AG09309 (cell line): ENCODE measurements at regions not wholly inside any gene's neighbourhood (a gene's known extent, or its start where the extent isn't known, plus 50 kb on each side); places are given as distances from the start of the nearest gene placed in this dataset.
"Not testable (repeated sequence)": the region's sequence is repeated elsewhere in the genome, so short reads cannot be mapped to it uniquely, and the experiment has no call there.

Source experiments
- DNase-seq: peaks from one replicate; pipeline ENCODE4 v3.0.0-alpha.2; 2010; ENCODE audit warnings: low read depth
- H3K4me3 ChIP-seq: 2 replicates; pipeline ENCODE4 v1.5.1; 2011; ENCODE audit warnings: mild to moderate bottlenecking, low read depth, low read length, moderate library complexity; ENCODE audit not compliant: control insufficient read depth
- CTCF ChIP-seq: IDR thresholded peaks from 2 replicates; pipeline ENCODE4 v1.5.1; 2011; ENCODE audit warnings: mild to moderate bottlenecking, low read depth, low read length, inconsistent platforms; ENCODE audit not compliant: insufficient read depth, control insufficient read depth; ENCODE audit errors: missing control alignments

- no peak for TF ChIP-seq CTCF
- no peak for DNase-seq
- no peak overlapping the region for H3K4me3 ChIP-seq
Observed at GRCh38 chr6:131336596-131336995, 201.3 kb downstream of the AKAP7 start.

GRCh38 chr6:131346896-131347295, 211.6 kb downstream of the AKAP7 start:
- DNase-seq, H3K4me3 ChIP-seq: not testable (repeated sequence)

GRCh38 chr6:131348572-131348971, 213.3 kb downstream of the AKAP7 start:
- no peak overlapping the region for H3K4me3 ChIP-seq
- no peak for DNase-seq
- TF ChIP-seq CTCF = no peak

- no peak overlapping the region for H3K4me3 ChIP-seq
- no peak for DNase-seq
- no peak for TF ChIP-seq CTCF
Observed at GRCh38 chr6:131349199-131349598, 213.9 kb downstream of the AKAP7 start.

- DNase-seq = no peak
- no peak overlapping the region for H3K4me3 ChIP-seq
- no peak for TF ChIP-seq CTCF
Observed at GRCh38 chr6:131353106-131353505, 217.8 kb downstream of the AKAP7 start.

GRCh38 chr6:131353876-131354275, 218.6 kb downstream of the AKAP7 start:
- no peak overlapping the region for H3K4me3 ChIP-seq
- no peak for DNase-seq

GRCh38 chr6:131354356-131354755, 218.7 kb upstream of the ARG1 start:
- no peak overlapping the region for H3K4me3 ChIP-seq

More at GRCh38 chr6:131353876-131354275, 218.6 kb downstream of the AKAP7 start:
- no peak for TF ChIP-seq CTCF

More at GRCh38 chr6:131354356-131354755, 218.7 kb upstream of the ARG1 start:
- TF ChIP-seq CTCF = no peak
- no peak for DNase-seq
